ENCODE measurements at regions not wholly inside any gene's neighbourhood (a gene's known extent, or its start where the extent isn't known, plus 50 kb on each side); places are given as distances from the start of the nearest gene placed in this dataset.

- intact Hi-C loops (cut with DNase I) = no loop called here
These were observed 74.8 kb upstream of the SPTBN1 start for GRCh38 chr2:54381293-54381692.

GRCh38 chr2:54382601-54383000 is 73.5 kb upstream of the SPTBN1 start:
- intact Hi-C loops (cut with DNase I) = no loop called here
- Histone ChIP-seq H3K27me3 (no peaks in the 10 kb centered on the region), H3K4me3 (no peak overlapping the region), H3K9me3 (replicated peaks in 1 of 3) (no peaks in the 10 kb centered on the region), H3K4me1 (replicated peaks in 1 of 2) (no peaks in the 10 kb centered on the region), H3K27ac (no peak overlapping the region), H3K36me3 (replicated peaks in 1 of 2) (no peaks in the 10 kb centered on the region)
- 93 to 96% (median 96%) methylated on average over 4 of the region's 4 CpGs for WGBS, 4 donors
- no peak for DNase-seq
- TF ChIP-seq POLR2A (IDR thresholded peaks at IDR 0.05) = no peak
- no peak for TF ChIP-seq CTCF (IDR thresholded peaks at IDR 0.05)

More at GRCh38 chr2:54381293-54381692, 74.8 kb upstream of the SPTBN1 start:
- H3K36me3 ChIP-seq (replicated peaks in 1 of 2) = no peaks in the 10 kb centered on the region
- TF ChIP-seq POLR2A (IDR thresholded peaks at IDR 0.05) (no peak), CTCF (IDR thresholded peaks at IDR 0.05) (no peak)
- no peak for DNase-seq
- WGBS, 4 donors = 86 to 92% (median 92%) methylated on average over 5 of the region's 5 CpGs
- no peaks in the 10 kb centered on the region for H3K27me3 ChIP-seq
- no peak overlapping the region for H3K27ac ChIP-seq
- H3K4me1 ChIP-seq (replicated peaks in 1 of 2) = no peaks in the 10 kb centered on the region
- no peaks in the 10 kb centered on the region for H3K9me3 ChIP-seq (replicated peaks in 1 of 3)
- H3K4me3 ChIP-seq = no peak overlapping the region

- Histone ChIP-seq H3K9me3 (replicated peaks in 1 of 3) (no peaks in the 10 kb centered on the region), H3K4me3 (no peak overlapping the region), H3K36me3 (replicated peaks in 1 of 2) (no peaks in the 10 kb centered on the region), H3K4me1 (replicated peaks in 1 of 2) (no peaks in the 10 kb centered on the region), H3K27ac (no peak overlapping the region), H3K27me3 (no peaks in the 10 kb centered on the region)
- DNase-seq = no peak
- TF ChIP-seq POLR2A (IDR thresholded peaks at IDR 0.05) = no peak
- no peak for TF ChIP-seq CTCF (IDR thresholded peaks at IDR 0.05)
- intact Hi-C loops (cut with DNase I) = no loop called here
- WGBS, 4 donors = 73 to 85% (median 81%) methylated on average over 11 of the region's 11 CpGs
These were observed 71.6 kb upstream of the SPTBN1 start for GRCh38 chr2:54384301-54385203.

GRCh38 chr2:54385271-54385670 is 70.9 kb upstream of the SPTBN1 start:
- H3K27ac ChIP-seq = no peak overlapping the region
- WGBS, 4 donors = 67 to 88% (median 83%) methylated on average over 1 of the region's 1 CpG
- no peaks in the 10 kb centered on the region for H3K4me1 ChIP-seq (replicated peaks in 1 of 2)
- TF ChIP-seq CTCF (IDR thresholded peaks at IDR 0.05) (no peak), POLR2A (IDR thresholded peaks at IDR 0.05) (no peak)
- H3K27me3 ChIP-seq = no peaks in the 10 kb centered on the region
- H3K36me3 ChIP-seq (replicated peaks in 1 of 2) = no peaks in the 10 kb centered on the region
- no peak overlapping the region for H3K4me3 ChIP-seq
- H3K9me3 ChIP-seq (replicated peaks in 1 of 3) = no peaks in the 10 kb centered on the region
- DNase-seq = no peak
- intact Hi-C loops (cut with DNase I) = no loop called here
